GM12873 (cell line): ENCODE measurements at regions not wholly inside any gene's neighbourhood (a gene's known extent, or its start where the extent isn't known, plus 50 kb on each side); places are given as distances from the start of the nearest gene placed in this dataset.

Experiments
- CTCF ChIP-seq: IDR thresholded peaks from 2 replicates; pipeline ENCODE4 v1.5.1; 2012; ENCODE audit warnings: low read depth, mild to moderate bottlenecking, moderate library complexity, low read length, control low read depth; ENCODE audit not compliant: insufficient read depth; ENCODE audit errors: missing control alignments

- TF ChIP-seq CTCF = no peak
Measured at GRCh38 chr2:6578416-6578815, 287.3 kb downstream of the CMPK2 start.

- TF ChIP-seq CTCF = no peak
Measured at GRCh38 chr2:6579281-6579680, 286.4 kb downstream of the CMPK2 start.

DNA sequence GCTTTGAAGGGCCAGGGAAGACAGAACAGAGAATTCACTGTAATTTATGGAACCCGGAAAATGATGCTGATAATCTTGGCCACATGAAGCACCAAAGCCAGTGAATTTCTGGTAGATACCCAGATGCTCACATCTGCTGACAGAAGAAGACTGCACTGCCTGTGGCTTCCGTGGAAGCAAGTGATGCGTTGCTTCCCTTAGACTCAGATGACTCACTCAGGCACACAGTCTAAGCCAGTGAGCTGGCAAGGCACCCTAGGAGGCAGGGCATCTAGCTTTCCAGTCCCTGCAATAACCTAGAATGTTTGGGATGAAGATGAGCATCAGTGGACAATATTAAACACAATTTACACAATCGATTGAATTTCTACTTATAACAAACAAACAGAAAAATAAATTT is 284.7 kb downstream of the CMPK2 start:
- TF ChIP-seq CTCF = no peak

GRCh38 chr2:6589150-6589549 is 276.6 kb downstream of the CMPK2 start:
- TF ChIP-seq CTCF = no peak

- no peak for TF ChIP-seq CTCF
Measured at GRCh38 chr2:6590442-6590841, 275.3 kb downstream of the CMPK2 start.

DNA sequence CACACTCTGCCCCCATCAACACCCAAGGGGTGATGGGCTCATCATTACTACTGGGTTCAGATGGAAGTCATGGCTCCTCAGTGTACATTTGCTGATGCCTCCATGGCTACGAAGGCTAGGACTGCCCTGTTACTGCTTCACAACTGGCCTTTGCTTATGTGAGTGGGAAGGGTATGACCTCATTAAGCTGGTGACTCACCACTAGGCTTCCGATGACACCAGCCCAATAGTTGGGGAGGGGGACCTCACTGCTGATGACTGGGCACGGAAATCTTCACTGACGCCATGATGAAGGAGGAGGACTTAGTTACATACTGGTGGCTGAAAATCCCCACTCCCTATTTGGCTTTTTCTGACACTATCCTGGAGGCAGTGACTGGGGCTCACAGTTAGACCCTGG is 263.2 kb downstream of the CMPK2 start:
- TF ChIP-seq CTCF = no peak

DNA sequence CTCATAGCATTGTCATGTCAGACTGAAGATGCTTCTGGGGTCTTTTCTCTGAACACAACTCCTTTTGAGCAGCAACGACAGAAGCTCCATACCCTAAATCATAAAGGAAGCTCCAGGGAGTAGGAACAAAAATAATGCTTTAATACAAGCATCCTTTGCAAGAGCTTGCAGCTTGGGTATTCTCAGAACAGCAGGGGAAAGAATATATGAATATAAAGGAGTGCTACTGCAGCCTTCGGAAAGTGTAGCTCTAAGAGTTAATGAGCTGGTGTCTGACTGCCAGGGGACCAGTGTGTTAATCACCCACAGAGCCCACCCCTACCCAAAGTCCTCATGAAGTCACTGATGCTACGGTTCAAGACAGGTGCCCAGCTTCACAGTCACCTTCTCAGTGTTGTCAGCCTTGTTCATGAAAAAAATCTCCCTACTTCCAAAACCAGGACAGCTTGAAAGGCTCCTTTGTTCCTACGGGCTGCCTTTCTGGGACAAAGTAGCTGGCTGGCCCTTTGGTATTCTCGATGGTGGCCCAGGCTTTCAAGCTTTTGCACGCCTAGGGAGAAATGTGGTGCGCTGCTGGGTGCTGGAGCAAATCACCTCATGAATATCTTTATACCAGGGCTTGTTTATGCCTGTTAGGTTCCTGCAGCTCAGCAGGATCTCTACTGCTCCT is 259.7 kb downstream of the CMPK2 start:
- TF ChIP-seq CTCF = no peak

DNA sequence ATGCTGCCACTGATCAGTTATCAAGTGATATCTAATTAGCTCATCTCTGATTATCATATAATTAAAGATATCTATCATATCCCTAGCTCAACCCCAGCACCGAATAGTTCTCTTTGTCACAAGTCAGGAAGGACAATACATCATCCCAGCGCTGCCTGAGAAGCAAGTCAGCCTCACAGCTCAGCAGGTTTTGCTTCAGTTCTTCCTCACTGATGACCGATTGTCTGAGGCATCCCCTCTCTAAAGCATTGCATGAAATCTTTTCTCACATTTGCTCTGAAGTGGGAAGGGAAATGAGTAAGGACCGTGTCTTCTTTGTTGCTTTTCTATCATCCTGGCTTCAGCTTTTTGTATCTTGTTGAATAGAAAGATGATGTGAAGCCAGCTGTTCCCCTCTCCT is 247.9 kb downstream of the CMPK2 start:
- TF ChIP-seq CTCF = no peak
